ENCODE measurements at regions not wholly inside any gene's neighbourhood (a gene's known extent, or its start where the extent isn't known, plus 50 kb on each side); places are given as distances from the start of the nearest gene placed in this dataset.

DNA sequence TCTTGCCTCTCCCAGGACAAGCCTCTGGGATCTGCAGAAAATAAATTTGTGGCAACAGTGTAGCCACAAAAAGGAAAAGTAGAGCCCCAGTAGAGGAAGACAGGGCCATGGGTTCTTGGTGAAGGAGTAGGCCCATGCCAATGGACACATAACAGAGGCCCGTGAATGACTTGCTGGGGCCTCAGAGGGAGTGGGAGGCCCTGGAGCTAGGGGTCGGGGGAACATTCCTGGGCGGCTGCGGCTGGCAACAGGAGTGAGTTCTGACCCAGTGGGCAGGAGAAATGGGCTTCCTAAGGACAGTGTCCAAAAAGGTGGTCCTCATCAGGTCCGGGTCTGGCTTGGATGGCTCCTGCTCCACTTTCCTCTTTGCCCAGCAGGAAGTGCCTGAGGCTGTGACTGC, 260.0 kb downstream of the CCSER2 start:
- Histone ChIP-seq H3K27ac (ENCODE audit: low read depth) (no peak overlapping the region), H2AFZ (no peak overlapping the region; the same call in 1 of the 2 replicates), H3K4me3 (no peak overlapping the region), H3K4me1 (ENCODE audit: insufficient read depth) (peaks cover 19% of the 10 kb centered on the region), H4K20me1 (replicated peaks; ENCODE audit: insufficient read depth) (no peaks in the 10 kb centered on the region), H3K4me2 (0 out of 2 replicates have a peak overlapping the region, but pooled peaks have one; percentile 41), H3K27me3 (ENCODE audit: insufficient read depth) (no peaks in the 10 kb centered on the region), H3K9me2 (ENCODE audit: insufficient read depth) (no peaks in the 10 kb centered on the region), H3K36me3 (ENCODE audit: insufficient read depth) (no peaks in the 10 kb centered on the region), H3F3A (replicated peaks; ENCODE audit: low read depth) (no peaks in the 10 kb centered on the region), H3K79me2 (replicated peaks; ENCODE audit: insufficient read depth) (no peaks in the 10 kb centered on the region)
- DNase-seq (ENCODE audit: low spot score), result no peak
- TF ChIP-seq NANOG (IDR thresholded peaks at IDR 0.05; ENCODE audit: borderline replicate concordance) (no peak), ZNF331 (CRISPR knock-in tag; IDR thresholded peaks at IDR 0.05; ENCODE audit: low read depth) (no peak), STAT1 (IDR thresholded peaks at IDR 0.05; ENCODE audit: unreplicated experiment) (no peak), EZH2 (IDR thresholded peaks at IDR 0.05; ENCODE audit: low read depth, unreplicated experiment) (no peak), POLR2AphosphoS5 (IDR thresholded peaks at IDR 0.05; ENCODE audit: low read depth) (no peak), ZNF114 (CRISPR knock-in tag; IDR thresholded peaks at IDR 0.05) (no peak), CREB1 (CRISPR knock-in tag; IDR thresholded peaks at IDR 0.05; ENCODE audit: low read depth) (no peak), JUNB (IDR thresholded peaks at IDR 0.05; ENCODE audit: unreplicated experiment) (no peak), EZH2phosphoT487 (IDR thresholded peaks at IDR 0.05; ENCODE audit: unreplicated experiment) (no peak)
- TF ChIP-seq, protein P1, sequence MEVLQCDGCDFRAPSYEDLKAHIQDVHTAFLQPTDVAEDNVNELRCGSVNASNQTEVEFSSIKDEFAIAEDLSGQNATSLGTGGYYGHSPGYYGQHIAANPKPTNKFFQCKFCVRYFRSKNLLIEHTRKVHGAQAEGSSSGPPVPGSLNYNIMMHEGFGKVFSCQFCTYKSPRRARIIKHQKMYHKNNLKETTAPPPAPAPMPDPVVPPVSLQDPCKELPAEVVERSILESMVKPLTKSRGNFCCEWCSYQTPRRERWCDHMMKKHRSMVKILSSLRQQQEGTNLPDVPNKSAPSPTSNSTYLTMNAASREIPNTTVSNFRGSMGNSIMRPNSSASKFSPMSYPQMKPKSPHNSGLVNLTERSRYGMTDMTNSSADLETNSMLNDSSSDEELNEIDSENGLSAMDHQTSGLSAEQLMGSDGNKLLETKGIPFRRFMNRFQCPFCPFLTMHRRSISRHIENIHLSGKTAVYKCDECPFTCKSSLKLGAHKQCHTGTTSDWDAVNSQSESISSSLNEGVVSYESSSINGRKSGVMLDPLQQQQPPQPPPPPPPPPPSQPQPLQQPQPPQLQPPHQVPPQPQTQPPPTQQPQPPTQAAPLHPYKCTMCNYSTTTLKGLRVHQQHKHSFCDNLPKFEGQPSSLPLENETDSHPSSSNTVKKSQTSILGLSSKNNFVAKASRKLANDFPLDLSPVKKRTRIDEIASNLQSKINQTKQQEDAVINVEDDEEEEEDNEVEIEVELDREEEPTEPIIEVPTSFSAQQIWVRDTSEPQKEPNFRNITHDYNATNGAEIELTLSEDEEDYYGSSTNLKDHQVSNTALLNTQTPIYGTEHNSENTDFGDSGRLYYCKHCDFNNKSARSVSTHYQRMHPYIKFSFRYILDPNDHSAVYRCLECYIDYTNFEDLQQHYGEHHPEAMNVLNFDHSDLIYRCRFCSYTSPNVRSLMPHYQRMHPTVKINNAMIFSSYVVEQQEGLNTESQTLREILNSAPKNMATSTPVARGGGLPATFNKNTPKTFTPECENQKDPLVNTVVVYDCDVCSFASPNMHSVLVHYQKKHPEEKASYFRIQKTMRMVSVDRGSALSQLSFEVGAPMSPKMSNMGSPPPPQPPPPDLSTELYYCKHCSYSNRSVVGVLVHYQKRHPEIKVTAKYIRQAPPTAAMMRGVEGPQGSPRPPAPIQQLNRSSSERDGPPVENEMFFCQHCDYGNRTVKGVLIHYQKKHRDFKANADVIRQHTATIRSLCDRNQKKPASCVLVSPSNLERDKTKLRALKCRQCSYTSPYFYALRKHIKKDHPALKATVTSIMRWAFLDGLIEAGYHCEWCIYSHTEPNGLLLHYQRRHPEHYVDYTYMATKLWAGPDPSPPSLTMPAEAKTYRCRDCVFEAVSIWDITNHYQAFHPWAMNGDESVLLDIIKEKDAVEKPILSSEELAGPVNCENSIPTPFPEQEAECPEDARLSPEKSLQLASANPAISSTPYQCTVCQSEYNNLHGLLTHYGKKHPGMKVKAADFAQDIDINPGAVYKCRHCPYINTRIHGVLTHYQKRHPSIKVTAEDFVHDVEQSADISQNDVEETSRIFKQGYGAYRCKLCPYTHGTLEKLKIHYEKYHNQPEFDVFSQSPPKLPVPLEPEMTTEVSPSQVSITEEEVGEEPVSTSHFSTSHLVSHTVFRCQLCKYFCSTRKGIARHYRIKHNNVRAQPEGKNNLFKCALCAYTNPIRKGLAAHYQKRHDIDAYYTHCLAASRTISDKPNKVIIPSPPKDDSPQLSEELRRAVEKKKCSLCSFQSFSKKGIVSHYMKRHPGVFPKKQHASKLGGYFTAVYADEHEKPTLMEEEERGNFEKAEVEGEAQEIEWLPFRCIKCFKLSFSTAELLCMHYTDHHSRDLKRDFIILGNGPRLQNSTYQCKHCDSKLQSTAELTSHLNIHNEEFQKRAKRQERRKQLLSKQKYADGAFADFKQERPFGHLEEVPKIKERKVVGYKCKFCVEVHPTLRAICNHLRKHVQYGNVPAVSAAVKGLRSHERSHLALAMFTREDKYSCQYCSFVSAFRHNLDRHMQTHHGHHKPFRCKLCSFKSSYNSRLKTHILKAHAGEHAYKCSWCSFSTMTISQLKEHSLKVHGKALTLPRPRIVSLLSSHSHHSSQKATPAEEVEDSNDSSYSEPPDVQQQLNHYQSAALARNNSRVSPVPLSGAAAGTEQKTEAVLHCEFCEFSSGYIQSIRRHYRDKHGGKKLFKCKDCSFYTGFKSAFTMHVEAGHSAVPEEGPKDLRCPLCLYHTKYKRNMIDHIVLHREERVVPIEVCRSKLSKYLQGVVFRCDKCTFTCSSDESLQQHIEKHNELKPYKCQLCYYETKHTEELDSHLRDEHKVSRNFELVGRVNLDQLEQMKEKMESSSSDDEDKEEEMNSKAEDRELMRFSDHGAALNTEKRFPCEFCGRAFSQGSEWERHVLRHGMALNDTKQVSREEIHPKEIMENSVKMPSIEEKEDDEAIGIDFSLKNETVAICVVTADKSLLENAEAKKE (CRISPR knock-in tag; IDR thresholded peaks at IDR 0.05), result no peak
- TF ChIP-seq, protein P2, sequence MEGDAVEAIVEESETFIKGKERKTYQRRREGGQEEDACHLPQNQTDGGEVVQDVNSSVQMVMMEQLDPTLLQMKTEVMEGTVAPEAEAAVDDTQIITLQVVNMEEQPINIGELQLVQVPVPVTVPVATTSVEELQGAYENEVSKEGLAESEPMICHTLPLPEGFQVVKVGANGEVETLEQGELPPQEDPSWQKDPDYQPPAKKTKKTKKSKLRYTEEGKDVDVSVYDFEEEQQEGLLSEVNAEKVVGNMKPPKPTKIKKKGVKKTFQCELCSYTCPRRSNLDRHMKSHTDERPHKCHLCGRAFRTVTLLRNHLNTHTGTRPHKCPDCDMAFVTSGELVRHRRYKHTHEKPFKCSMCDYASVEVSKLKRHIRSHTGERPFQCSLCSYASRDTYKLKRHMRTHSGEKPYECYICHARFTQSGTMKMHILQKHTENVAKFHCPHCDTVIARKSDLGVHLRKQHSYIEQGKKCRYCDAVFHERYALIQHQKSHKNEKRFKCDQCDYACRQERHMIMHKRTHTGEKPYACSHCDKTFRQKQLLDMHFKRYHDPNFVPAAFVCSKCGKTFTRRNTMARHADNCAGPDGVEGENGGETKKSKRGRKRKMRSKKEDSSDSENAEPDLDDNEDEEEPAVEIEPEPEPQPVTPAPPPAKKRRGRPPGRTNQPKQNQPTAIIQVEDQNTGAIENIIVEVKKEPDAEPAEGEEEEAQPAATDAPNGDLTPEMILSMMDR (conservative IDR thresholded peaks at IDR 0.05; ENCODE audit: low read depth in 2 of 2), result no peak
- TF ChIP-seq, protein P3, sequence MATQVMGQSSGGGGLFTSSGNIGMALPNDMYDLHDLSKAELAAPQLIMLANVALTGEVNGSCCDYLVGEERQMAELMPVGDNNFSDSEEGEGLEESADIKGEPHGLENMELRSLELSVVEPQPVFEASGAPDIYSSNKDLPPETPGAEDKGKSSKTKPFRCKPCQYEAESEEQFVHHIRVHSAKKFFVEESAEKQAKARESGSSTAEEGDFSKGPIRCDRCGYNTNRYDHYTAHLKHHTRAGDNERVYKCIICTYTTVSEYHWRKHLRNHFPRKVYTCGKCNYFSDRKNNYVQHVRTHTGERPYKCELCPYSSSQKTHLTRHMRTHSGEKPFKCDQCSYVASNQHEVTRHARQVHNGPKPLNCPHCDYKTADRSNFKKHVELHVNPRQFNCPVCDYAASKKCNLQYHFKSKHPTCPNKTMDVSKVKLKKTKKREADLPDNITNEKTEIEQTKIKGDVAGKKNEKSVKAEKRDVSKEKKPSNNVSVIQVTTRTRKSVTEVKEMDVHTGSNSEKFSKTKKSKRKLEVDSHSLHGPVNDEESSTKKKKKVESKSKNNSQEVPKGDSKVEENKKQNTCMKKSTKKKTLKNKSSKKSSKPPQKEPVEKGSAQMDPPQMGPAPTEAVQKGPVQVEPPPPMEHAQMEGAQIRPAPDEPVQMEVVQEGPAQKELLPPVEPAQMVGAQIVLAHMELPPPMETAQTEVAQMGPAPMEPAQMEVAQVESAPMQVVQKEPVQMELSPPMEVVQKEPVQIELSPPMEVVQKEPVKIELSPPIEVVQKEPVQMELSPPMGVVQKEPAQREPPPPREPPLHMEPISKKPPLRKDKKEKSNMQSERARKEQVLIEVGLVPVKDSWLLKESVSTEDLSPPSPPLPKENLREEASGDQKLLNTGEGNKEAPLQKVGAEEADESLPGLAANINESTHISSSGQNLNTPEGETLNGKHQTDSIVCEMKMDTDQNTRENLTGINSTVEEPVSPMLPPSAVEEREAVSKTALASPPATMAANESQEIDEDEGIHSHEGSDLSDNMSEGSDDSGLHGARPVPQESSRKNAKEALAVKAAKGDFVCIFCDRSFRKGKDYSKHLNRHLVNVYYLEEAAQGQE (IDR thresholded peaks at IDR 0.05; ENCODE audit: unreplicated experiment), result no peak
- TF ChIP-seq, protein P4, sequence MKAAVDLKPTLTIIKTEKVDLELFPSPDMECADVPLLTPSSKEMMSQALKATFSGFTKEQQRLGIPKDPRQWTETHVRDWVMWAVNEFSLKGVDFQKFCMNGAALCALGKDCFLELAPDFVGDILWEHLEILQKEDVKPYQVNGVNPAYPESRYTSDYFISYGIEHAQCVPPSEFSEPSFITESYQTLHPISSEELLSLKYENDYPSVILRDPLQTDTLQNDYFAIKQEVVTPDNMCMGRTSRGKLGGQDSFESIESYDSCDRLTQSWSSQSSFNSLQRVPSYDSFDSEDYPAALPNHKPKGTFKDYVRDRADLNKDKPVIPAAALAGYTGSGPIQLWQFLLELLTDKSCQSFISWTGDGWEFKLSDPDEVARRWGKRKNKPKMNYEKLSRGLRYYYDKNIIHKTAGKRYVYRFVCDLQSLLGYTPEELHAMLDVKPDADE (IDR thresholded peaks at IDR 0.05), result no peak
- no peaks in the 10 kb centered on the region for H3K9me3 Mint-ChIP-seq
- H3K4me1 Mint-ChIP-seq, result peaks cover 22% of the 10 kb centered on the region
- H3K4me3 Mint-ChIP-seq, result no peak overlapping the region
- no peak overlapping the region for H3K27ac Mint-ChIP-seq
- H3K27me3 Mint-ChIP-seq (ENCODE audit: insufficient read depth, low read depth, poor library complexity), result peaks cover 10% of the 10 kb centered on the region
- no peak for ATAC-seq
- no peaks in the 10 kb centered on the region; the same call in 2 of the 3 replicates for H3K36me3 Mint-ChIP-seq (ENCODE audit: low read depth)

Data from GM23338 (cell line).